Neural cell (in vitro differentiated cells): ENCODE measurements at regions not wholly inside any gene's neighbourhood (a gene's known extent, or its start where the extent isn't known, plus 50 kb on each side); places are given as distances from the start of the nearest gene placed in this dataset.

Experiments used
- CTCF ChIP-seq: fragments of 450-650 bp; IDR thresholded peaks from 2 replicates; pipeline ENCODE4 v1.5.1; 2014; ENCODE audit warnings: antibody characterized with exemption, mild to moderate bottlenecking, moderate library complexity; ENCODE audit not compliant: poor library complexity, severe bottlenecking
- EP300 ChIP-seq: fragments of 450-650 bp; conservative IDR thresholded peaks from 2 replicates; pipeline ENCODE4 v1.6.1; 2014; ENCODE audit warnings: antibody characterized with exemption, mild to moderate bottlenecking, moderate library complexity; ENCODE audit not compliant: poor library complexity, severe bottlenecking
- EZH2 ChIP-seq: fragments of 200-600, 300-800 bp; shearing (Covaris generic), sonication (generic); IDR thresholded peaks from 2 replicates; pipeline ENCODE4 v1.6.1; 2014; ENCODE audit warnings: antibody characterized with exemption, low read length, borderline replicate concordance, mild to moderate bottlenecking; ENCODE audit not compliant: insufficient read depth, poor library complexity, severe bottlenecking
- MXI1 ChIP-seq: fragments of 450-650 bp; conservative IDR thresholded peaks from 2 replicates; pipeline ENCODE4 v1.6.1; 2014; ENCODE audit warnings: antibody characterized with exemption, mild to moderate bottlenecking; ENCODE audit not compliant: poor library complexity, severe bottlenecking
- POLR2AphosphoS5 ChIP-seq: IDR thresholded peaks from 2 replicates; pipeline ENCODE4 v1.6.1; 2012
- RAD21 ChIP-seq: fragments of 450-650 bp; conservative IDR thresholded peaks from 2 replicates; pipeline ENCODE4 v1.6.1; 2014; ENCODE audit warnings: antibody characterized with exemption, mild to moderate bottlenecking, moderate library complexity
- SMC3 ChIP-seq: fragments of 450-650 bp; conservative IDR thresholded peaks from 2 replicates; pipeline ENCODE4 v1.6.1; 2014; ENCODE audit warnings: antibody characterized with exemption, mild to moderate bottlenecking, moderate library complexity; ENCODE audit not compliant: poor library complexity
- TAF1 ChIP-seq: IDR thresholded peaks from 2 replicates; pipeline ENCODE4 v1.6.1; 2012; ENCODE audit warnings: low read depth
- TF ChIP-seq, protein P1 (sequence below): IDR thresholded peaks from 2 replicates; pipeline ENCODE4 v1.6.1; 2012; ENCODE audit warnings: borderline replicate concordance

DNA sequence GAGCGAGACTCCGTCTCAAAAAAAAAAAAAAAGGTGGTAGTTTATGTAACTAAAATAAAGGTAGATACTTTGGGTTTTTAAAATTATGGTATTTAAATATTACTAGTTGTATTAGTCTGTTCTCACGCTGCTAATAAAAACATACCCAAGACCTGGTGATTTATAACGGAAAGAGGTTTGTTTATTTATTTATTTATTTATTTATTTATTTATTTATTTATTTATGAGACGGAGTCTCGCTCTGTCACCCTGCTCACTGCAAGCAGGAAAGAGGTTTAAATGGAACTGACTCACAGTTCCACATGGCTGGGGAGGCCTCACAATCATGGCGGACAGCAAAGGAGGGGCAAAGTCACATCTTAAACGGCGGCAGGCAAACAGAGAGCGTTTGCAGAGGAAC lies 196.0 kb downstream of the CALCRL start:
- TF ChIP-seq CTCF (no peak), SMC3 (no peak), EP300 (no peak), RAD21 (no peak), POLR2AphosphoS5 (no peak), EZH2 (no peak), TAF1 (no peak), MXI1 (no peak)
- TF ChIP-seq, protein P1, sequence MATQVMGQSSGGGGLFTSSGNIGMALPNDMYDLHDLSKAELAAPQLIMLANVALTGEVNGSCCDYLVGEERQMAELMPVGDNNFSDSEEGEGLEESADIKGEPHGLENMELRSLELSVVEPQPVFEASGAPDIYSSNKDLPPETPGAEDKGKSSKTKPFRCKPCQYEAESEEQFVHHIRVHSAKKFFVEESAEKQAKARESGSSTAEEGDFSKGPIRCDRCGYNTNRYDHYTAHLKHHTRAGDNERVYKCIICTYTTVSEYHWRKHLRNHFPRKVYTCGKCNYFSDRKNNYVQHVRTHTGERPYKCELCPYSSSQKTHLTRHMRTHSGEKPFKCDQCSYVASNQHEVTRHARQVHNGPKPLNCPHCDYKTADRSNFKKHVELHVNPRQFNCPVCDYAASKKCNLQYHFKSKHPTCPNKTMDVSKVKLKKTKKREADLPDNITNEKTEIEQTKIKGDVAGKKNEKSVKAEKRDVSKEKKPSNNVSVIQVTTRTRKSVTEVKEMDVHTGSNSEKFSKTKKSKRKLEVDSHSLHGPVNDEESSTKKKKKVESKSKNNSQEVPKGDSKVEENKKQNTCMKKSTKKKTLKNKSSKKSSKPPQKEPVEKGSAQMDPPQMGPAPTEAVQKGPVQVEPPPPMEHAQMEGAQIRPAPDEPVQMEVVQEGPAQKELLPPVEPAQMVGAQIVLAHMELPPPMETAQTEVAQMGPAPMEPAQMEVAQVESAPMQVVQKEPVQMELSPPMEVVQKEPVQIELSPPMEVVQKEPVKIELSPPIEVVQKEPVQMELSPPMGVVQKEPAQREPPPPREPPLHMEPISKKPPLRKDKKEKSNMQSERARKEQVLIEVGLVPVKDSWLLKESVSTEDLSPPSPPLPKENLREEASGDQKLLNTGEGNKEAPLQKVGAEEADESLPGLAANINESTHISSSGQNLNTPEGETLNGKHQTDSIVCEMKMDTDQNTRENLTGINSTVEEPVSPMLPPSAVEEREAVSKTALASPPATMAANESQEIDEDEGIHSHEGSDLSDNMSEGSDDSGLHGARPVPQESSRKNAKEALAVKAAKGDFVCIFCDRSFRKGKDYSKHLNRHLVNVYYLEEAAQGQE, result no peak
